Liver (tissue), 3 donors: ENCODE measurements at regions not wholly inside any gene's neighbourhood (a gene's known extent, or its start where the extent isn't known, plus 50 kb on each side); places are given as distances from the start of the nearest gene placed in this dataset.

ENCODE experiments used
- CTCF ChIP-seq: fragments of 150-350 bp; IDR thresholded peaks from 2 replicates; pipeline ENCODE4 v1.5.1; 2017; ENCODE audit warnings: improper control_type of control experiment, low read depth, low read length; ENCODE audit not compliant: missing input control
- EGR1 ChIP-seq, 2 donors: IDR thresholded peaks; 2 replicates each; pipeline ENCODE4 v1.6.1; 2016 to 2018; ENCODE audit warnings: antibody characterized with exemption in 2 of 2, low read depth in 2 of 2
- FOXA1 ChIP-seq: IDR thresholded peaks from 2 replicates; pipeline ENCODE4 v1.6.1; 2016; ENCODE audit warnings: antibody characterized with exemption
- FOXA2 ChIP-seq: IDR thresholded peaks from 2 replicates; pipeline ENCODE4 v1.6.1; 2016; ENCODE audit warnings: antibody characterized with exemption
- GABPA ChIP-seq, 2 donors: IDR thresholded peaks in 1 of 2; conservative IDR thresholded peaks in 1 of 2; 2 replicates each; pipeline ENCODE4 v1.6.1; 2016; ENCODE audit warnings: antibody characterized with exemption in 2 of 2, mild to moderate bottlenecking in 1 of 2, moderate library complexity in 1 of 2
- JUND ChIP-seq, 2 donors: IDR thresholded peaks; 2 replicates each; pipeline ENCODE4 v1.6.1; 2016; ENCODE audit warnings: antibody characterized with exemption in 2 of 2
- MAX ChIP-seq: IDR thresholded peaks from 2 replicates; pipeline ENCODE4 v1.6.1; 2016; ENCODE audit warnings: antibody characterized with exemption
- RAD21 ChIP-seq, 2 donors: IDR thresholded peaks; 2 replicates each; pipeline ENCODE4 v1.6.1; 2016; ENCODE audit warnings: antibody characterized with exemption in 2 of 2, mild to moderate bottlenecking in 2 of 2
- REST ChIP-seq: IDR thresholded peaks from 2 replicates; pipeline ENCODE4 v1.6.1; 2016; ENCODE audit warnings: antibody characterized with exemption, mild to moderate bottlenecking
- RXRA ChIP-seq, 2 donors: IDR thresholded peaks; 2 replicates each; pipeline ENCODE4 v1.6.1; 2017 to 2018; ENCODE audit warnings: antibody characterized with exemption in 2 of 2, mild to moderate bottlenecking in 1 of 2
- SP1 ChIP-seq: IDR thresholded peaks from 2 replicates; pipeline ENCODE4 v1.6.1; 2018; ENCODE audit warnings: antibody characterized with exemption, mild to moderate bottlenecking
- TAF1 ChIP-seq: conservative IDR thresholded peaks from 2 replicates; pipeline ENCODE4 v1.6.1; 2016; ENCODE audit warnings: antibody characterized with exemption, mild to moderate bottlenecking
- YY1 ChIP-seq: IDR thresholded peaks from 2 replicates; pipeline ENCODE4 v1.6.1; 2016; ENCODE audit warnings: antibody characterized with exemption, mild to moderate bottlenecking
- donor health status: healthy.
- donor health status: healthy.

- TF ChIP-seq CTCF = no peak
- TF ChIP-seq REST = no peak
- TF ChIP-seq TAF1 = no peak
- no peak for TF ChIP-seq GABPA (IDR thresholded peaks at IDR 0.05 in 1 of 2, conservative IDR thresholded peaks at IDR 0.05 in 1 of 2)
- no peak for TF ChIP-seq RAD21 (IDR thresholded peaks at IDR 0.05)
- TF ChIP-seq RXRA (IDR thresholded peaks at IDR 0.05) = no peak
- no peak for TF ChIP-seq YY1
- TF ChIP-seq EGR1 (IDR thresholded peaks at IDR 0.05; ENCODE audit: low read depth in 2 of 2) = no peak
- TF ChIP-seq FOXA1 = no peak
- TF ChIP-seq MAX = no peak
- TF ChIP-seq FOXA2 = no peak
- no peak for TF ChIP-seq JUND (IDR thresholded peaks at IDR 0.05)
- TF ChIP-seq SP1 = no peak
These were observed 112.5 kb upstream of the SMAD3 start for GRCh38 chr15:66952756-66953522.
